HepG2 (cell line): ENCODE measurements at regions not wholly inside any gene's neighbourhood (a gene's known extent, or its start where the extent isn't known, plus 50 kb on each side); places are given as distances from the start of the nearest gene placed in this dataset.

ENCODE experiments used
- ETV6 ChIP-seq: sonication (generic); formaldehyde crosslinking; conservative IDR thresholded peaks from 2 replicates; pipeline ENCODE4 v1.4.0; 2020; ENCODE audit warnings: missing genetic modification reagents
- ZBTB20 ChIP-seq: sonication (generic); formaldehyde crosslinking; IDR thresholded peaks from 2 replicates; pipeline ENCODE4 v1.8.1; 2023; ENCODE audit warnings: missing genetic modification reagents, low read depth, mild to moderate bottlenecking, borderline replicate concordance
- ZNF260 ChIP-seq: sonication (generic); formaldehyde crosslinking; IDR thresholded peaks from 2 replicates; pipeline ENCODE4 v1.4.0; 2020; ENCODE audit warnings: missing genetic modification reagents, low read depth, mild to moderate bottlenecking, borderline replicate concordance

GRCh38 chr2:66827851-66828250 lies 392.9 kb downstream of the MEIS1 start:
- TF ChIP-seq ZBTB20 (CRISPR knock-in tag), result no peak
- no peak for TF ChIP-seq ZNF260
- TF ChIP-seq ETV6, result no peak
